Muscle layer of duodenum (tissue), 2 donors: ENCODE measurements at regions not wholly inside any gene's neighbourhood (a gene's known extent, or its start where the extent isn't known, plus 50 kb on each side); places are given as distances from the start of the nearest gene placed in this dataset.

Experiments used
- H3K27ac ChIP-seq: one replicate; pipeline ENCODE4 v1.7.0; 2013; ENCODE audit warnings: mild to moderate bottlenecking, low read length
- H3K27me3 ChIP-seq: one replicate; pipeline ENCODE4 v1.7.0; 2013; ENCODE audit warnings: low read depth, mild to moderate bottlenecking, control low read depth, low read length
- H3K36me3 ChIP-seq, 2 donors: one replicate each; pipeline ENCODE4 v1.7.0; 2013; ENCODE audit warnings: low read length in 2 of 2, control low read depth in 1 of 2, mild to moderate bottlenecking in 1 of 2; ENCODE audit not compliant: insufficient read depth in 2 of 2, control insufficient read depth in 1 of 2
- H3K4me1 ChIP-seq, 2 donors: one replicate each; pipeline ENCODE4 v1.7.0; 2013; ENCODE audit warnings: low read length in 2 of 2, mild to moderate bottlenecking in 2 of 2, control low read depth in 1 of 2, moderate library complexity in 1 of 2; ENCODE audit not compliant: insufficient read depth in 2 of 2, control insufficient read depth in 1 of 2
- H3K4me3 ChIP-seq, 2 donors: one replicate each; pipeline ENCODE4 v1.7.0; 2013; ENCODE audit warnings: low read length in 2 of 2, low read depth in 1 of 2, mild to moderate bottlenecking in 1 of 2
- H3K9me3 ChIP-seq, 2 donors: one replicate each; pipeline ENCODE4 v1.7.0; 2013; ENCODE audit warnings: low read length in 2 of 2, control low read depth in 1 of 2, mild to moderate bottlenecking in 1 of 2; ENCODE audit not compliant: control insufficient read depth in 1 of 2
- donor health status: healthy.

- H3K4me3 ChIP-seq: no peak overlapping the region
- H3K27ac ChIP-seq: no peak overlapping the region
- H3K9me3 ChIP-seq: no peaks in the 10 kb centered on the region
Observed at GRCh38 chr1:88175120-88175630, 508.9 kb upstream of the PKN2 start.

GRCh38 chr1:88175631-88176226 is 508.3 kb upstream of the PKN2 start:
- no peak overlapping the region for H3K4me3 ChIP-seq
- no peak overlapping the region for H3K27ac ChIP-seq
- no peaks in the 10 kb centered on the region for H3K4me1 ChIP-seq
- H3K9me3 ChIP-seq: no peaks in the 10 kb centered on the region
- H3K27me3 ChIP-seq: no peaks in the 10 kb centered on the region
- no peaks in the 10 kb centered on the region for H3K36me3 ChIP-seq

More at GRCh38 chr1:88175120-88175630, 508.9 kb upstream of the PKN2 start:
- Histone ChIP-seq H3K27me3 (no peaks in the 10 kb centered on the region), H3K36me3 (no peaks in the 10 kb centered on the region), H3K4me1 (no peaks in the 10 kb centered on the region)

- no peaks in the 10 kb centered on the region for H3K4me1 ChIP-seq
- no peaks in the 10 kb centered on the region for H3K27me3 ChIP-seq
- H3K4me3 ChIP-seq: no peak overlapping the region
- H3K27ac ChIP-seq: no peak overlapping the region
- H3K9me3 ChIP-seq: no peaks in the 10 kb centered on the region
- H3K36me3 ChIP-seq: no peaks in the 10 kb centered on the region
Observed at GRCh38 chr1:88179943-88180342, 504.1 kb upstream of the PKN2 start.

GRCh38 chr1:88180449-88181108 is 503.5 kb upstream of the PKN2 start:
- no peak overlapping the region for H3K4me3 ChIP-seq
- H3K27ac ChIP-seq: no peak overlapping the region
- H3K4me1 ChIP-seq: no peaks in the 10 kb centered on the region
- H3K36me3 ChIP-seq: no peaks in the 10 kb centered on the region
- H3K27me3 ChIP-seq: no peaks in the 10 kb centered on the region
- no peaks in the 10 kb centered on the region for H3K9me3 ChIP-seq

GRCh38 chr1:88186911-88187310 is 497.2 kb upstream of the PKN2 start:
- Histone ChIP-seq H3K27me3 (no peaks in the 10 kb centered on the region), H3K9me3 (no peaks in the 10 kb centered on the region), H3K4me1 (no peaks in the 10 kb centered on the region), H3K4me3 (no peak overlapping the region), H3K36me3 (no peaks in the 10 kb centered on the region), H3K27ac (no peak overlapping the region)

- H3K4me1 ChIP-seq: no peaks in the 10 kb centered on the region
- no peaks in the 10 kb centered on the region for H3K9me3 ChIP-seq
- no peak overlapping the region for H3K27ac ChIP-seq
- H3K36me3 ChIP-seq: no peaks in the 10 kb centered on the region
- no peaks in the 10 kb centered on the region for H3K27me3 ChIP-seq
- H3K4me3 ChIP-seq: no peak overlapping the region
Observed at GRCh38 chr1:88188038-88188437, 496.0 kb upstream of the PKN2 start.

GRCh38 chr1:88189525-88189924 is 494.5 kb upstream of the PKN2 start:
- Histone ChIP-seq H3K27me3 (no peaks in the 10 kb centered on the region), H3K4me1 (no peaks in the 10 kb centered on the region), H3K36me3 (no peaks in the 10 kb centered on the region), H3K9me3 (no peaks in the 10 kb centered on the region), H3K27ac (no peak overlapping the region), H3K4me3 (no peak overlapping the region)

GRCh38 chr1:88191917-88192316 is 492.2 kb upstream of the PKN2 start:
- H3K27ac ChIP-seq: no peak overlapping the region
- no peaks in the 10 kb centered on the region for H3K27me3 ChIP-seq
- H3K36me3 ChIP-seq: no peaks in the 10 kb centered on the region
- H3K9me3 ChIP-seq: no peaks in the 10 kb centered on the region
- H3K4me3 ChIP-seq: no peak overlapping the region
- H3K4me1 ChIP-seq: no peaks in the 10 kb centered on the region

GRCh38 chr1:88194542-88194941 is 489.5 kb upstream of the PKN2 start:
- H3K27ac ChIP-seq: no peak overlapping the region
- no peak overlapping the region for H3K4me3 ChIP-seq
- H3K9me3 ChIP-seq: no peaks in the 10 kb centered on the region
- H3K4me1 ChIP-seq: no peaks in the 10 kb centered on the region
- H3K27me3 ChIP-seq: no peaks in the 10 kb centered on the region
- H3K36me3 ChIP-seq: no peaks in the 10 kb centered on the region

GRCh38 chr1:88200545-88200944 is 483.5 kb upstream of the PKN2 start:
- Histone ChIP-seq H3K4me3 (no peak overlapping the region), H3K36me3 (no peaks in the 10 kb centered on the region), H3K9me3 (no peaks in the 10 kb centered on the region), H3K27me3 (no peaks in the 10 kb centered on the region), H3K4me1 (no peaks in the 10 kb centered on the region), H3K27ac (no peak overlapping the region)

- no peaks in the 10 kb centered on the region for H3K9me3 ChIP-seq
- H3K36me3 ChIP-seq: no peaks in the 10 kb centered on the region
- H3K27ac ChIP-seq: no peak overlapping the region
- no peaks in the 10 kb centered on the region for H3K4me1 ChIP-seq
- no peaks in the 10 kb centered on the region for H3K27me3 ChIP-seq
- H3K4me3 ChIP-seq: no peak overlapping the region
Observed at GRCh38 chr1:88204111-88204510, 480.0 kb upstream of the PKN2 start.
